CD4-positive, alpha-beta T cell treated with Interleukin-4 for 1 hour (primary cell): ENCODE measurements at regions not wholly inside any gene's neighbourhood (a gene's known extent, or its start where the extent isn't known, plus 50 kb on each side); places are given as distances from the start of the nearest gene placed in this dataset.
A peak's percentile ranks its signal among the peaks of the same experiment; 100 is the strongest.

ENCODE experiments used
- DNase-seq, 2 donors: peaks; one replicate each; pipeline ENCODE4 v3.0.0-alpha.2; 2020 to 2022

GRCh38 chr12:132439333-132439904 is 50.5 kb upstream of the FBRSL1 start:
- peak in 1 of 2 donors; percentile 64 for DNase-seq

- no peak for DNase-seq
Measured at GRCh38 chr12:132438726-132439125, 51.2 kb upstream of the FBRSL1 start.

DNA sequence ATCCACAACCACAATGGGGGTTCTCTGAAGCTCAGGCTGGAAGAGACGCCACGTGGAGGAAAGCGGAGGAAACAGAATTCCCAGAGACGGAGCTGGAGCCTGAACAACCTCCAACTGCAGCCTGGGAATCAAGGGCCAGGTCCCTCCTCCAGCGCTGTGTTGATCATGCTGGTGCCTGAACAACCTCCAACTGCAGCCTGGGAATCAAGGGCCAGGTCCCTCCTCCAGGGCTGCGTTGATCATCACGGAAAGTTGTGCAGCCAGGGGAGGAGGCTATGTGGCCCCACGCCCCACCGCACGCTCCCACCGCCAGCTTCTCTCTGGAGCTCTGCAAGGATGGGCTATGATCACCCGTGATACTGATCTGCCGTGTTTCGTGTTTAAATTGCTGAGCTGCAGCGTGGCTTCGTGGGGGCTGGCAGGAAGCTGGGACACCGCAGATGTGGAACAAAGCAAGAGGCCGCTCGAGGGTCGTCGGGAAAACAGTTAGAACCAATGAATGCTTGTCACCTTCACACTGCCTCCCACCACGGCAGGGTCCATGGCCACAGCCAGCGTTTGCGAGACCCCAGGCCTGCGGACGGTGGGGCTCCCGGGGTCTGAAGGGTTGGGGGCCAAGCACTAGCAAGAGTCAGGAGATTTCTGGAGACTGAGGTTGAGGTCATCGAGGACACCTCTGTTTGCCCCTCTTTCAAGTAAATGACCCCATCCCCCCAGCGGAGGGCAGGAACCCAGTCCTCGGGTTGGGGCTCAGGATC is 51.8 kb upstream of the FBRSL1 start:
- no peak for DNase-seq

DNA sequence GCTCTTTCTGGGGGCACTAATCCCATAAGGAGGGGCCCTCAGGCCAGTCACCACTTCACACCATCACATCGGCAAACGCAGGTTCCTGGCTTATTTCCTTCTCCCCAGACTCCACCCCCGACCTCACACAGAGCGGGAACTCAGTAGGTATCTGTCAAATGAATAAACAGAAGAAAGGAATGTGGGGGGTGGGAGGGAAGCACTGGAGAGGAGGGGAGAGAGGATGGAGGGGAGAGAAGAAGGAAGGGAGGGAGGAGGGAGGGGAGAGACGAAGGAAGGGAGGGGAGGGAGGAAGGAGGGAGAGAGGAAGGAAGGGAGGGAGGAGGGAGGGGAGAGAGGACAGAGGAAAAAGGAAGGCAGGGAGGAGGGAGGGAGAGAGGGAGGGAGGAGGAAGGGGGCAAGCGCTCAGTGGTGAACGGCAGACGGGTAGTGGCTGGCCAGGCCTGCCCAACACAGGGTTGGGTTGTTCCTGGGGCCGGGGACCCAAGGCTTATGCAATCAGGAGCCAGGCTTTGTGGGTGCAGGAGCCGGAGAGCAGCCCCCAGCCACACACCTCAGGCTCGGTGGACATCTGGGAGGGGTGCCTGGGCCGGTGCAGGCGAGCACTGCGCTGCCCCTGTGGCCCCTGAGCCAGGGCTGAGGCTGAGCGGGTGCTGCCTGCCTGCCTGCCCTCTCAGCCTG is 52.6 kb upstream of the FBRSL1 start:
- DNase-seq: no peak

- DNase-seq: no peak
Measured at GRCh38 chr12:132436791-132437251, 53.1 kb upstream of the FBRSL1 start.

DNA sequence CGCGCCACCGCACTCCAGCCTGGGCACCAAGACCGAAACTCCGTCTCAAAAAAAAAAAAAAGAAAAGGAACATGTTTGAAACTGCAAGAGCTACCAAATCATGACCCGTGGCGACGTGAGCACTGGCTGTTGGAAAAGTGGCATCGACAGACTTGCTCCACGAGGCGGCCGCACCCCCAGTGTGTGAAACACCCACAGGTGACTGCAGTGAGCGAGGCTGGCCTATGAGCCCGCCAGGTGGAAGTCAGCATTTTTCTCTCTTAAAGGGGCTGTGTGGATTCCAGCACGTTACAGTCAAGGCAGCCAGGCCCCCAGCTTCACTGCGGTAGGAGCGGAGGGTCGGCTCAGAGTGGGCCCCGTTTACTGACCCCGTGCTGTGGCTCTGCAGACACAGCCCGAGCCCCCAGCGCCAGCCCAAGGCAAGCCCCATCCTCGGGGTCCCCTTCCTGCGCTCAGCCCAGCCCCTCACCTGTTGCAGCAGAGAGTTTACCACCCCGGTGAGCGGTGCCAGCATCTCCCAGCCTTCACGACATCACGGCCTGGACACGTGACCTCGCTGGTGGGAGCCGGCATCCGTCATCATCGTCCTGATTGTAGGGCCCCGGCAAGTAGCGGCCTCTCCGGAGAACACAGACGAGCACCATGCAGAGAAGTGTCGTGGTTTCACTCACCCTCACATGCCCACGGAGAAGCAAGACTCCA is 54.3 kb upstream of the FBRSL1 start:
- no peak for DNase-seq

DNA sequence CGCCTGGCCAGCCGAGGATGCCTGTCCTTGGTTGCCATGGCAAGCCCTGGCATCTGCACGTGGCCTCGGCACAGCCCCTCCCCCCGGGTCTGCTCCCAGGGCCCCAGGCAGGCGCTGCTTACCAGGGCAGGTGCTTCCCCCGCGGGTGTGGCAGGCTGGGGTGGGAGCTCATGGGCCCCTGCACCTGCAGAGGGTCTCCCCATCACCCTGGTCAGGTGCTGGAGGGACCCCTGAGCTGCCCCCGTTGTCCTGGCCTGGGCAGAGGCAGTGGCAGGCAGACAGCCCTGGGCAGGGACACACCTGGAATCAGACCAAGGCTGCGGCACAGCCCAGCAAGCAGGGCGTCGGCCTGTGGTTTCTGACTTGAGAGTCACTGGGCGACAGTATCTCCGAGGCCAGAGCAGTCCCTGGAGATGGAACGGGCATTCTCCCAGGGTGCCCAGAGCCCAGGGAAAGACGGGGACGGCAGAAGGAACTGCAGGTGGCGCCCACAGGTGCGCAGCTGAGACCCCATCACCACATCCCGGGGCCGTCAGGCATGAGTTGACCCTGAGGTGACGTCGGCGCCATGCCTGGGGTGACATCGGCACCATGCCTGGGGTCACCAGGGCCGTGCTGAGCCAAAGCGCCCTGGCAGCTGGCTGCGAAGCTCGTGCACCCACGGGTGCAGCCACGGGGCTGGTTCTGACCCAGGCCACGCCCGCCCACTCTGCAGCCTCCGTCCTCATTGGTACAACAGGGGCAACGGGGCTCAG is 56.1 kb upstream of the FBRSL1 start:
- no peak for DNase-seq

DNA sequence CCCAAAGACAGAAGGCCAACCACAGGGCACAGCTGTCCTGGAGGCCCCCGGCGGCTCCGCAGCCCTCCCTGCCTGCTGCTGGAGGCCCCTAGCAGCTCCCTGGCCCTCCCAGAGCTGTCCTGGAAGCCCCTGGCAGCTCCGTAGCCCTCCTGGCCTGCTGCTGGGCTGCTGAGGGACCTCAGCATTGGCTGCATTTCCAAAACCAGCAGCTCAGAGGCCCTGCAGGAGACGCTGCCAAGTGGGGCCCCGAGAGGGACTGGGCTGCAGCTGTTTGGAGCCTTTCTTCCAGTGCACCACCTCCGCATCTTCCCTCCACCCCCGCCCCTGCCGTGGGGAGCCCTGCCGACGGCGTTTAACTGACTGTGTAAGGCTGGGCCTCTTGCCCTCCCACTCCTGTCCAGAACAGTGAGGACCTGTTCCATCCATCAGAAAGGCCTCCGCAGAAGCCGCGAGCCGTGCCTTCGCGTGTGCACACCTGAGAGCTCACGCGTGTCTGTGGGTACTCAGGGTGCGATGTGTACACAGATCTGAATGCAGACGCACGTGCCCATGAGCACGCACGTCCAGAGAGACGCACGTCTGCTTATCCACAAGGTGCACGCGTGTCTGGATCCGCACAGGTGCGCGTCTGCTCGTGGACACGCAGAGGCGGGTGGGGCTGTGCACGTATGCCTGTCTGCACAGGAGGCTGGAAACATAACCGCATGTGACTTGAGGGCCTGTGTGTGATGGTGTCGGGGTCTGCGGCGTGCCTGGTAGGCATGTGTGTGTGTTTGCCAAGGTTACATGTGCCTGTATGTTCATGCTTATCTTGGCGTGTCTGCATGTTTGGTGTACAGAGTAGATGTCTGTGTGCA is 57.0 kb upstream of the FBRSL1 start:
- no peak for DNase-seq

- no peak for DNase-seq
Measured at GRCh38 chr12:132432126-132432705, 57.7 kb upstream of the FBRSL1 start.

GRCh38 chr12:132430838-132431774 is 58.8 kb upstream of the FBRSL1 start:
- no peak for DNase-seq

GRCh38 chr12:132429946-132430643 is 59.9 kb upstream of the FBRSL1 start:
- DNase-seq: peak; percentile 66 to 82

GRCh38 chr12:132429602-132429945 is 60.4 kb upstream of the FBRSL1 start:
- DNase-seq: no peak

- peak in 1 of 2 donors; percentile 52 for DNase-seq
Measured at GRCh38 chr12:132428936-132429601, 60.9 kb upstream of the FBRSL1 start.

GRCh38 chr12:132427999-132428935 is 61.7 kb upstream of the FBRSL1 start:
- no peak for DNase-seq

- no peak for DNase-seq
Measured at GRCh38 chr12:132427174-132427768, 62.7 kb upstream of the FBRSL1 start.

GRCh38 chr12:132426349-132427173 is 63.4 kb upstream of the FBRSL1 start:
- DNase-seq: no peak
